ENCODE measurements at regions not wholly inside any gene's neighbourhood (a gene's known extent, or its start where the extent isn't known, plus 50 kb on each side); places are given as distances from the start of the nearest gene placed in this dataset.

DNA sequence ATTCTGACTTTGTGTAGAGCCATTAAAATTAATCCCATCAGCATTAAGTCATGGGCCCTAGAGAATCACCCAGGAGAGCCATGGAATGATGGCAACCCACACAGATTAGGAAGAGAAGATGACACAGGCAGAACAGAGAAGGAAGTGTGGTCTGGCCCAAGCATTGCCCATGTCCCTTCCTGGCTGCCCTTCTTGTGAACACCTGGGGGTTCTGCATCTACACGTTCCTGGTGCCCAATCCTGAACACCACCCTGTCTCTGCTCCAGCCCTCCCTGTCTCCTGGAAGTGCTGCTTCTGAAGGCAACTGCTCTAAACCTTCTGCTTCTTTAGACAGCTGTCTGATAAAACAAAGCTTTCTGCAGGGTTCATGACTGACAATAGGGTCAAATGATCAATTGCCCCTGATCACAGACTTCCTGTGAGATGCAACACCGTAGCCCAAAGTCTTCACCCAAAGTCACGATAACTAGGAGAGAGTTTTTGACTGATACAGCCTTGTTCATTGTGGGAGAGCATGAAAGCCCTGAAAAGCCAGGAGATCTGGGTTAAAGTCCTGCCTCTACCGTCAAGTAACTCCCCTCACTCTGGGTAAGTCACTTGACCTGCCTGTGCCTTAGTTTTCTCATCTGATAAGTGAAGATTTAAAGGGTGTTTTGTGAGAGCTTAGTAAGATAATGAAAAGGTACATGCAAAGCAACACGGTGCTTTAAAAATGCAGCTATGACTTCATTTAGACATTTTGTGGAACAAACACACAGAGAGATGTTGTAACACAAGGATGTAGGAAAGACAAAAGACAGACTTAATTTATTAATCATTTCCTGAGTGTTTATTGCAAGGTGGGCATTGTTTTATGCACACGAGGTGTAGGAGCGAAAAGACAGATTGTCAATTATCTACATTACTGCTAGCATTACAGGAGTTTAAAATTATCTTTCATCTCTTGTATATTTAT, 291.2 kb upstream of the STXBP5 start:
- TF ChIP-seq, protein P1, sequence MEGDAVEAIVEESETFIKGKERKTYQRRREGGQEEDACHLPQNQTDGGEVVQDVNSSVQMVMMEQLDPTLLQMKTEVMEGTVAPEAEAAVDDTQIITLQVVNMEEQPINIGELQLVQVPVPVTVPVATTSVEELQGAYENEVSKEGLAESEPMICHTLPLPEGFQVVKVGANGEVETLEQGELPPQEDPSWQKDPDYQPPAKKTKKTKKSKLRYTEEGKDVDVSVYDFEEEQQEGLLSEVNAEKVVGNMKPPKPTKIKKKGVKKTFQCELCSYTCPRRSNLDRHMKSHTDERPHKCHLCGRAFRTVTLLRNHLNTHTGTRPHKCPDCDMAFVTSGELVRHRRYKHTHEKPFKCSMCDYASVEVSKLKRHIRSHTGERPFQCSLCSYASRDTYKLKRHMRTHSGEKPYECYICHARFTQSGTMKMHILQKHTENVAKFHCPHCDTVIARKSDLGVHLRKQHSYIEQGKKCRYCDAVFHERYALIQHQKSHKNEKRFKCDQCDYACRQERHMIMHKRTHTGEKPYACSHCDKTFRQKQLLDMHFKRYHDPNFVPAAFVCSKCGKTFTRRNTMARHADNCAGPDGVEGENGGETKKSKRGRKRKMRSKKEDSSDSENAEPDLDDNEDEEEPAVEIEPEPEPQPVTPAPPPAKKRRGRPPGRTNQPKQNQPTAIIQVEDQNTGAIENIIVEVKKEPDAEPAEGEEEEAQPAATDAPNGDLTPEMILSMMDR (IDR thresholded peaks at IDR 0.05): no peak
- TF ChIP-seq POLR2A (IDR thresholded peaks at IDR 0.05): no peak

All from esophagus squamous epithelium (tissue), 4 donors.